ENCODE measurements at regions not wholly inside any gene's neighbourhood (a gene's known extent, or its start where the extent isn't known, plus 50 kb on each side); places are given as distances from the start of the nearest gene placed in this dataset.

GRCh38 chr9:16025627-16026026 lies 472.8 kb downstream of the CCDC171 start:
- no peak for DNase-seq

GRCh38 chr9:16026886-16027285 lies 474.0 kb downstream of the CCDC171 start:
- no peak for DNase-seq

- peak; percentile 13 for DNase-seq
These were observed 475.7 kb downstream of the CCDC171 start for GRCh38 chr9:16028548-16028947.

GRCh38 chr9:16029046-16029615 lies 476.3 kb downstream of the CCDC171 start:
- no peak for DNase-seq

DNA sequence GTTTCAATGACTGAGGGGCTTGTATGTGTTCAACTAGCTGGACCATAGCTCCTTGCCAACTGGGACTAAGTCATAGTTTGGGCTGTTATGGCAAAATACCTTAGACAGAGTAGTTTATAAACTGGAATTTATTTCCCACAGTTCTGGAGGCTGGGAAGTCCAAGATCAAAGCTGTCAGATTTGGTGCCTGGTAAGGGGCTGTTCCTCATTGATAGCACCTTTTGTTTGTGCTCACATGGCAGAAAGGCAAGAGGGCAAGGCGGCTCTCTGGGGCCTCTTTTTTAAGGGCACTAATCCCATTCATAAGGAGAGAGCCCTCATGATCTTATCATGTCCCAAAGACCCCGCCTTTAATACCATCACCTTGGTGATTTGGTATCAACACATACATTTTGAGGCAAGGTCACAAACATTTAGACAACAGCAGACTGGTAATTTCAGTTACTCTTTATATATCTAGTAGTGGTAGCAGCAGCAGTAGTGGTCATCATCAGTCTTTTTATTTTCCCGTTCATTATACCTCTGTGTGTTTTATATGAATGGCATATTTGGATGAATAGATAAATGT lies 477.0 kb downstream of the CCDC171 start:
- no peak for DNase-seq

GRCh38 chr9:16030528-16031185 lies 477.8 kb downstream of the CCDC171 start:
- peak; percentile 77 for DNase-seq

- no peak for DNase-seq
These were observed 478.6 kb downstream of the CCDC171 start for GRCh38 chr9:16031486-16031885.

- peak; percentile 78 for DNase-seq
These were observed 479.1 kb downstream of the CCDC171 start for GRCh38 chr9:16031971-16032370.

DNA sequence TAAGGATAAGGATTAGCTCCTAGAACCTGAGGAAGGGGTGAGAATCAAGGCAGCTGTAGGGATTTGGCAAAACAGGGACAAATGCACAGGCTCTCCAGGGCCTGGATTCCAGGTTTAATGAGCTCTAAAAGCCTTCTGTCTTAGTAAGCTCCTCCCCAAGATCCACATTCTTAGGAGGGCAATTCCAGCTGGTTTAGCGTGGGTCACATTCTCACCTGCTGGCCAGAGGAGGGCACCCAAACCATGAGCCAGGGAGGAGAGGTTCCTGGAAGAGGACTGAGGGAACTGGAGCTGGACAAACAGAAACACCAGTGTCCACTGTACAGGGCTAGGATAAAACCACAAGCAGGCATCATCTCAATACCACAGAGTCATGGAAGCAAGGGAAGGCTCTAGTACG lies 480.0 kb downstream of the CCDC171 start:
- DNase-seq = peak; percentile 82

DNA sequence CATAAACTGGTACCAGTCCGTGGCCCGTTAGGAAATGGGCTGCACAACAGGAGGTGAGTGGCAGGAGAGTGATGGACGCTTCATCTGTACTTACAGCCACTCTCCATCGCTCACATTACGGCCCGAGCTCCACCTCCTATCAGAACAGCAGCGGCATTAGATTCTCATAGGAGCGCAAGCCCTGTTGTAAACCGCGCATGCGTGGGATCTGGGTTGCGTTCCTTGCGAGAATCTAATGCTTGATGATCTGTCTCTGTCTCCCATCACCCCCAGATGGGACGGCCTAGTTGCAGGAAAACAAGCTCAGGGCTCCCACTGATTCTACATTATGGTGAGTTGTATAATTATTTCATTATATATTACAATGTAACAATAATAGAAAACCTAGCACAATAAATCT lies 480.4 kb downstream of the CCDC171 start:
- no peak for DNase-seq

DNA sequence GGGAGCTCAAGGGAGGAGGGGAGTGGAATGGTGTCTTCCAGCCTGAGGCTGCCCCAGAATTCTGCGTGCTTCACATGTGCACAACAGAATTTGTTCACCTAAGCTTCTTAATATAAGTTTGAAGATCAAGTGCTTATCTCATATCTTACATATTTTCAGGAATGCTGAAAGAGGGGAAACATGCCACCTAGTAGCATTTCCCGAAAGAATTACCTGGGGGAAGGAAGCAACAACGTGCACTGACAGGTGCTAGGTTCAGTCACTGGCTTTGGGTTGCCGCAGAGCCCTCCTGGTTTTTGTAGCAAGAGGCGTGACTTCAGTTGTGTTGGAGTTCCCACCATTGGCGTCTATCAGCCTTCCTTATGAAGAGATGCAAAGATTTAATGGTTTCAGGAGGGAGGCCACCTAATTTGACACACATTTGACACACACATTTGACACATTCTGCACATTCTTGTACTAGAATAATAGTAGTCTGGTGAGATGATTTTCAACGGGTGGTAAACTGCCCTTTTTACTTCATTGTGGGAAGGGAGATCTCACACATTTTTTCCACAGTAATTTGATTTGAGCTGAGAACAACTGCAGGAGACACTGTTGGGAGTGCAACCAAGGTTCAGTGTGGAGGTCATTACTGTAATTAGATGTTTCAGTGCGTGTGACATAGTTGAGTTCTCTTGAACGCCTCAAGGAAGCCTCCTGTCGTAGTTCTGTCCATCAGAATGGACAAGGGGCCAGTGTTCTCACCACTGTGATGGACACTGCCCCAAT lies 481.3 kb downstream of the CCDC171 start:
- DNase-seq = no peak

- DNase-seq = no peak
These were observed 486.6 kb downstream of the CCDC171 start for GRCh38 chr9:16039218-16039987.

DNA sequence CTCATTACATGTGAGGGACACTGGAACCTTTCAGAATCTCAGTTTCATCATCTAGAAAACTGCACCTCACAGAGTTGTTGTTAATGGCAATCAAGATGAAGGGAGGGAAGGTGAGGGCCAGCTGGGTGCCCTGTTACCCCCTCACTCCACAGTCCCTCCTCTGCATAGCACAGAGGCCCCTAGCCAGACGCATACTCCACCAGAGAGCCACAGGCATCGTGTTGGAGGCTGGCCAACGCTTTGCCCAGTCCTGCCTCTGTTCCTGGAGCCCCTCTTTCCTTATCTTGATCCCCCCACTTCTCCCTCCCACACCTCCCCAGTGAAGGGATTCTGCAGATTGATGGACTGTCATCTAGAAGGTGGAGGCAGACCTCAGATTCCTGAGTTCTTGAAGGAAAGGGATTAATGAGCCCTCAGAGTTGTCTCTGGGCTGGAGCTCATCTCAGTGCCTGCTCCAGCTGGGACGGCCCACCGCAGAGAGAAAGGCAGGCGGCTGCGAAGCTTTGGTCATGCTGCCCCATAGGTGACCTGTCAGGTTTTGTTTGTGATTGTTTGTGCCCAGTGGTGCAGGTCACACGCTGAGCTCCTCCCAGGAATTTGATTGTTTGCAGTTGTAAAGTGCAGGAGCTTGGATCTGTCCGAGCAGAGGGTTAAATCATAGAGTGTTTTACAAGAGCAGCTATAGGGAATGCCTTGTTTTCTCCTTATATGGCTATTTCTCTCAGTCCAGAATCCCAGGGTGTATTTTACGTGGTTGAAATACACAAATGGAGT lies 487.3 kb downstream of the CCDC171 start:
- DNase-seq = peak; percentile 26

- peak; percentile 33 for DNase-seq
These were observed 491.1 kb downstream of the CCDC171 start for GRCh38 chr9:16043756-16044578.

GRCh38 chr9:16044579-16044881 lies 491.7 kb downstream of the CCDC171 start:
- DNase-seq = no peak

- no peak for DNase-seq
These were observed 492.9 kb downstream of the CCDC171 start for GRCh38 chr9:16045651-16046280.

GRCh38 chr9:16046713-16047112 lies 493.9 kb downstream of the CCDC171 start:
- DNase-seq = peak; percentile 37

DNA sequence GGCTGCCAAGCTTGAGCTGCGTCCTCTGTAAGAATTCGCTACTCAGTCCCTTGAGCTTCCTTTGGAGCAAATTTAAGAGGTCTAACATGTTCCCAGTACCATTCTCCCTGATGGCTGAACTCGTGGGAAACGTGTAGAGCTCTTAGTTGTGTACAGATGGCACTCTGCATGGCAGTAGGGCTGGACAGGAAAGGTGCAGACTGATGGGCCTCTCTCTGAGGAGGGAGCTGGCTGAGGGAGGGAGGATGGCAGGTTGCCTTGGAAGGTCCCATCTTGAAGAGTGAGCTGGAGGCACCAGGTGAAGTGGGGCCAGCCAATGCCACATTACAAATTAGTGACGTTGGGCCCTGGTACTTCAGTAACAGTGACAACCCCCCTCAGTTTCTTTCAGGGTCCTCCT lies 495.3 kb downstream of the CCDC171 start:
- DNase-seq = no peak

GRCh38 chr9:16052146-16052545 lies 499.3 kb downstream of the CCDC171 start:
- DNase-seq = no peak

- no peak for DNase-seq
These were observed 500.1 kb downstream of the CCDC171 start for GRCh38 chr9:16052757-16053530.

Data from NCI-H226 (cell line).